Brain microvascular endothelial cell (primary cell): ENCODE measurements at regions not wholly inside any gene's neighbourhood (a gene's known extent, or its start where the extent isn't known, plus 50 kb on each side); places are given as distances from the start of the nearest gene placed in this dataset.

Experiments
- DNase-seq: peaks from one replicate; pipeline ENCODE4 v3.0.0-alpha.2; 2020
- H3K27ac ChIP-seq: fragments of 250-450 bp; sonication (Bioruptor Pico); 2 replicates; pipeline ENCODE4 v1.5.1; 2020; ENCODE audit warnings: mild to moderate bottlenecking, moderate library complexity
- H3K27me3 ChIP-seq: fragments of 250-450 bp; sonication (Bioruptor Pico); replicated peaks from 2 replicates; pipeline ENCODE4 v1.5.1; 2020; ENCODE audit warnings: mild to moderate bottlenecking
- H3K36me3 ChIP-seq: fragments of 250-450 bp; sonication (Bioruptor Pico); replicated peaks from 2 replicates; pipeline ENCODE4 v1.5.1; 2020; ENCODE audit warnings: mild to moderate bottlenecking
- H3K4me3 ChIP-seq: 2 replicates; pipeline ENCODE4 v1.5.1; 2011; ENCODE audit warnings: low read depth, mild to moderate bottlenecking, control low read depth, low read length, moderate library complexity
- in situ Hi-C: cut with HindIII; loops from 2 replicates; pipeline ENCODE4 v1.10.0; 2017; ENCODE audit warnings: low sequenced_read_pairs, low pct_ligation_motif_present
- TF ChIP-seq, protein P1 (sequence below): IDR thresholded peaks from 2 replicates; pipeline ENCODE4 v1.5.1; 2011; ENCODE audit warnings: low read depth, mild to moderate bottlenecking, moderate library complexity, low read length, control low read depth, inconsistent platforms; ENCODE audit errors: missing control alignments

DNA sequence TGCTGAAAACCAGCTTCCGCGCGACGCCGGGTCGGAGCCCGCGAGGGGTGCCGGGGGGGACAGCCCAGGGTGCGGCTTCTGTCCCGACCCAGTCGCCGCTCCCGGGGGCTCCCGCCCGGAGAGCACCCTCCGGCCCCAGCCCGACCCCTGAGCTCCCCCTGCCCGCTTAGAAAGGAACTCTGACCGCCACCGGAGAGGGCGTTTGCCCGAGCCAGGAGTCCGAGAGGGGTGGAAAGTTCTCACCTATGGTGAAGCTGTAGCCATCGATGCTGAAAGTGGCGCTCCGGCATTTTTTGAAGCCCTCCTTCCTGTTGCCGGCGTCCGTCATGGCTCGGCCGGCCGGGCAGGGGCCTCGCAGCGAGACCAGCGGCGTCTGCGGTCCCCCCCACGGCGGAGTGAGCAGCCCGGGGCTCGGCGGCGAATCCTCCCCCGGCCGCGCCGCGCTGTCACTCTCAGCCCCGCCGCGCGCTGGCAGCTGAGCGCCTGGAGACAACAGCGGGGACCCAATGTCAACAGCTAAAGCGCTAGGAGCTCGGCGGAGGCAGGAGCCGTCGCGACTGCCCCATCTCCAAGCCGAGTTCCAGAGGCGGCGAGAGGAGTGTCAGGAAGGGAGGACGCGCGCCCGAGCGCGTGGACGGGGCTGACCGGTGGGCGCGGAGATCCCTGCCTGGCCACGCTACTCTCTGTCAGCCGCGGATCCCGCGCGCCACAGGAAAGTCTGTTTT, 191.6 kb downstream of the LSM5 start:
- Histone ChIP-seq H3K27me3 (peaks cover 21% of the 10 kb centered on the region), H3K4me3 (peak overlapping the region; percentile 49), H3K27ac (no peak overlapping the region), H3K36me3 (no peaks in the 10 kb centered on the region)
- in situ Hi-C loops: no loop called here
- DNase-seq: no peak
- TF ChIP-seq, protein P1, sequence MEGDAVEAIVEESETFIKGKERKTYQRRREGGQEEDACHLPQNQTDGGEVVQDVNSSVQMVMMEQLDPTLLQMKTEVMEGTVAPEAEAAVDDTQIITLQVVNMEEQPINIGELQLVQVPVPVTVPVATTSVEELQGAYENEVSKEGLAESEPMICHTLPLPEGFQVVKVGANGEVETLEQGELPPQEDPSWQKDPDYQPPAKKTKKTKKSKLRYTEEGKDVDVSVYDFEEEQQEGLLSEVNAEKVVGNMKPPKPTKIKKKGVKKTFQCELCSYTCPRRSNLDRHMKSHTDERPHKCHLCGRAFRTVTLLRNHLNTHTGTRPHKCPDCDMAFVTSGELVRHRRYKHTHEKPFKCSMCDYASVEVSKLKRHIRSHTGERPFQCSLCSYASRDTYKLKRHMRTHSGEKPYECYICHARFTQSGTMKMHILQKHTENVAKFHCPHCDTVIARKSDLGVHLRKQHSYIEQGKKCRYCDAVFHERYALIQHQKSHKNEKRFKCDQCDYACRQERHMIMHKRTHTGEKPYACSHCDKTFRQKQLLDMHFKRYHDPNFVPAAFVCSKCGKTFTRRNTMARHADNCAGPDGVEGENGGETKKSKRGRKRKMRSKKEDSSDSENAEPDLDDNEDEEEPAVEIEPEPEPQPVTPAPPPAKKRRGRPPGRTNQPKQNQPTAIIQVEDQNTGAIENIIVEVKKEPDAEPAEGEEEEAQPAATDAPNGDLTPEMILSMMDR: no peak

DNA sequence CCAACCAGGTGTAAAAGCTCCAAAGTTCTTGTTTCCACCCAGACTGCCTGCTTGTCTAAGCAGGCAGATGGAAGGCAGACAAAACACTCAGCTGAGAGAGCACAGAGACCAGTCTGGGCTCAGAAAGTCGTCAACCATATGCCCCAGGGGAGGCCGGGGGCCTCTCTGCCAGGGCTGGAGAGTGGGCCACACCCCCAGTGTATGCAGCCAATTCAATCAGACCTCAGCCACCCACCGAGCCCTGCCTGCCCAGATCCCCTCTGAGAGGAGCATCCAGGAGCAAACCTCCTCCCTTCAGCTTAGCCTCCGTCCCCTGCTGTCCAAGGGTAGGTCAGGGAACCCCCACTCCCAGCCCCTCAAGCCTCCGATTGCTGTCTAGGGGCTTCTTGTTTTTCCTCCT, 196.3 kb downstream of the LSM5 start:
- DNase-seq: no peak
- H3K4me3 ChIP-seq: no peak overlapping the region
- in situ Hi-C loops: no loop called here
- H3K27me3 ChIP-seq: peaks cover 11% of the 10 kb centered on the region
- H3K36me3 ChIP-seq: no peaks in the 10 kb centered on the region
- TF ChIP-seq, protein P1: no peak
- H3K27ac ChIP-seq: no peak overlapping the region

DNA sequence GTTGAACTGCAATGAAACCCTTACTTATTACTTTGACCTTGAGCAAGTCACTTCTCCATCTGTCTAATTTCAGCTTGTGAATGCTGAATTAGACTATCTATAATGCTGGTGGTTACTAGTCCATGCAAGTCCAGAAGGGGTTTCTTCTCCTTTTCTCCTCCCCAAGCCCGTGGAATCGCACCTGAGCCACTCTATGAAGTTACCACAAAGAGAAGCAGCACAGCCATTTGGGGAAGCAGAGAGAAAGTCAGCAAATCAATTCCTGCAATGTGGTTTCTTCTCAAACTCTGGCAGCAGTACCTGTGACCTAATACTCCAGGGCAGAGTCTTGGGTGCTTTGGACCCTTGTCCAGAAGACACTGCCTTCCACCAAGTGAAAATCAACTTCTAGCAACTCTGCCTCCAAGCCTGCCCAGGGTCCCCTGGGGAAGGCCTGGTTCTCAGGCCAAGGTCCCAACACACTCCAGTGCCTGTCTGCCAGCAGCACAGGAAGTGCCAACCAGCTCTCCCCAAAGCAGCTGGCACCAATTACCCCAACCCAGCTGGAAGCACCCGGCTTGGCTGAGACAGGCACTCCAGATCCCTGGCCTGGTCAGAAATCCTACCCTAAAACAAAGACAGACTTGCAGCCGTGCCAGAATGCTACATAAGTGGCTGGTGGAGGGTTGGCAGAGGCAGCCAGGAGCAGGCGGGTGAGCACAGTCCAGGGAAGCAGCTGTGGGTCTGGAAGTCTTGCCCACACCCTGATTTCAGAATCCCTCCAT, 200.3 kb downstream of the LSM5 start:
- Histone ChIP-seq H3K27me3 (no peaks in the 10 kb centered on the region), H3K27ac (no peak overlapping the region), H3K4me3 (no peak overlapping the region), H3K36me3 (no peaks in the 10 kb centered on the region)
- no peak for DNase-seq
- in situ Hi-C loops: no loop called here
- TF ChIP-seq, protein P1: no peak

DNA sequence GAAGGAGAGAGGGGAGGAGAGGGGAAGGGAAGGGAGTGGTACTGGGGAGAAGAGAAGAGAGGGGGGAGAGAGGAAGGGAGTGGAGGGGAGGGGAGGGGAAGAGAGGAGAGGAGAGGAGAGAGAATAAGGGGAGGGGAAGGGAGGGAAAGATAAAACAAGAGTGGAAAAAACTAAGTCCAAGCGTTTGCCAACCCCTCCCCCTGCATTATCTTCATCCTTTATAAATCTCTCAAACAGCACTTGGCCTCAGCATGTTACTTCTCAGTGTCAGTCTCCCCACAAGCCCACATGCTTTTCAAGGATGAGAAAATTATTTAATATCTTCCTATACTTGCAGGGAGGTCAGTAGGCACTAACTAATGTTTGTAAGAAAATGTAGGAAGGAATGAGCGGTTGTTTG, 204.5 kb downstream of the LSM5 start:
- no peak overlapping the region for H3K4me3 ChIP-seq
- in situ Hi-C loops: no loop called here
- no peaks in the 10 kb centered on the region for H3K27me3 ChIP-seq
- no peak overlapping the region for H3K27ac ChIP-seq
- TF ChIP-seq, protein P1: no peak
- DNase-seq: no peak
- H3K36me3 ChIP-seq: no peaks in the 10 kb centered on the region

DNA sequence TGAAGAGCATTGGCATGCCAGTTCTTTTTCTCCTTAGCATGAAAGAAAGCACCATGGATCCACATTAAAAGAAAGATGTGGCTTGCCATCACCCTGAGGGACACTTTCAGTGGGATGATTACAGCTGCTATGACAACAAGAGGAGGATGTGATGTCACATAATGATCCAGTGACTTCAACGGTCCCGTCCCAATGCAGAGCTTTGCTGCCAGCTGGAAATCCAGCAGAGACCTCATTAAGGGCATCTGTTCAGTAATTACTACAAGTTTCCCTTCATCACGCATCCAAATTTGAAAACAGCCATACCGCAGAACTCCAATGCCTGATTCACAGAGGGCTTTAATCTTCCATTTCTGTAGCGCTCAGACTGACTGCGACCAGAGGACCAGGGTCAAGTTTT, 206.6 kb downstream of the LSM5 start:
- in situ Hi-C loops: no loop called here
- no peaks in the 10 kb centered on the region for H3K36me3 ChIP-seq
- no peak overlapping the region for H3K4me3 ChIP-seq
- DNase-seq: no peak
- TF ChIP-seq, protein P1: no peak
- H3K27ac ChIP-seq: no peak overlapping the region
- no peaks in the 10 kb centered on the region for H3K27me3 ChIP-seq
